OCI-LY3 (cell line): ENCODE measurements at regions not wholly inside any gene's neighbourhood (a gene's known extent, or its start where the extent isn't known, plus 50 kb on each side); places are given as distances from the start of the nearest gene placed in this dataset.

ENCODE experiments used
- CTCF ChIP-seq: fragments of 200-600, 300-600 bp; sonication (generic); IDR thresholded peaks from 2 replicates; pipeline ENCODE4 v1.5.1; 2014; ENCODE audit warnings: antibody characterized with exemption, low read length, low read depth
- EZH2phosphoT487 ChIP-seq: fragments of 200-600 bp; shearing (Covaris generic); IDR thresholded peaks from 2 replicates; pipeline ENCODE4 v1.6.1; 2018; ENCODE audit warnings: antibody characterized with exemption, mixed run types, low read depth

DNA sequence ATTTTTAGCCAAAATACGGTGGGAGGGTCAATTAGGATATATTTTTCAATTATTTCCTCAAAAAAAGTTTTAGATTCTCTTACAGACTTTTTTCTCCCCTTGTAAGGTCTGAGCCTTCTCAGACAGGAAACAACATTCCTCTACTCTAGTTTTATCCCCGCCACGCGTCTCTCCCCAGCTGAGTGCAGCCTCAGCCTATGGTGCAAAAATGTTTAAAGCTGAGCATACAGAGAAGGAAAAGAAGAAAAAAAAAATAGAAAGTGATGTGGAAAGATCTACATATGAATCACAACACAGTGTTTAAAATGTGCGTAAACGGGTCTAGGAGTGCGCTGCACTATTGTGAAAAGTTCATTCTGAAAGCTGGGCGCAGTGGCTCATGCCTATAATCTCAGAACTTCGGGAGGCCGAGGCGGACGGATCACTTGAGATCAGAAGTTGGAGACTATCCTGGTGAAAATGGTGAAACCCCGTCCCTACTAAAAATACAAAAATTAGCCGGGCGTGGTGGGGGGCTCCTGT, 159.0 kb downstream of the TRIM27 start:
- no peak for TF ChIP-seq EZH2phosphoT487
- TF ChIP-seq CTCF: no peak
